Common myeloid progenitor, CD34-positive (primary cell): ENCODE measurements at regions not wholly inside any gene's neighbourhood (a gene's known extent, or its start where the extent isn't known, plus 50 kb on each side); places are given as distances from the start of the nearest gene placed in this dataset.
"Not testable (repeated sequence)": the region's sequence is repeated elsewhere in the genome, so short reads cannot be mapped to it uniquely, and the experiment has no call there.

Source experiments
- CTCF ChIA-PET: fragments of 350-600 bp; sonication (Branson Sonifier 250); formaldehyde crosslinking; loops from one replicate; lab custom pipeline; 2021; ENCODE audit warnings: antibody characterized with exemption; lab: Charles Lee
- POLR2A ChIA-PET: fragments of 350-600 bp; sonication (Branson Sonifier 250); formaldehyde crosslinking; loops from one replicate; lab custom pipeline; 2021; ENCODE audit warnings: antibody characterized with exemption; lab: Charles Lee
- DNase-seq, 3 donors: peaks; one replicate each; pipeline versions ENCODE4 v3.0.0 to v3.0.0-alpha.2; 2013
- H3K27ac ChIP-seq, 2 experiments: 1 replicate in 1 of 2; 2 replicates in 1 of 2; pipeline ENCODE4 v1.7.0; 2013; ENCODE audit warnings: inconsistent platforms in 2 of 2, low read length in 2 of 2, mild to moderate bottlenecking in 2 of 2, low read depth in 1 of 2, moderate library complexity in 1 of 2; ENCODE audit not compliant: severe bottlenecking in 2 of 2, insufficient read depth in 1 of 2, poor library complexity in 1 of 2
- H3K27me3 ChIP-seq, 5 experiments: replicated peaks in 2 of 5; 1 replicate in 3 of 5; 2 replicates in 2 of 5; pipeline versions ENCODE4 v1.6.1 to v1.7.0; 2013; ENCODE audit warnings: low read length in 4 of 5, mild to moderate bottlenecking in 2 of 5, moderate library complexity in 2 of 5, inconsistent platforms in 1 of 5; ENCODE audit not compliant: insufficient read depth in 5 of 5, control insufficient read depth in 4 of 5
- H3K36me3 ChIP-seq, 4 experiments: 1 replicate in 2 of 4; 2 replicates in 2 of 4; pipeline versions ENCODE4 v1.6.1 to v1.7.0; 2013; ENCODE audit warnings: low read length in 3 of 4, control low read depth in 1 of 4, mild to moderate bottlenecking in 1 of 4; ENCODE audit not compliant: control insufficient read depth in 4 of 4, insufficient read depth in 4 of 4
- H3K4me1 ChIP-seq, 4 experiments: 1 replicate in 3 of 4; 2 replicates in 1 of 4; pipeline versions ENCODE4 v1.6.1 to v1.7.1; 2013; ENCODE audit warnings: low read length in 3 of 4, mild to moderate bottlenecking in 3 of 4, control low read depth in 1 of 4, inconsistent platforms in 1 of 4, moderate library complexity in 1 of 4; ENCODE audit not compliant: control insufficient read depth in 4 of 4, insufficient read depth in 4 of 4; ENCODE audit errors: control extremely low read depth in 1 of 4
- H3K4me3 ChIP-seq, 7 experiments: 1 replicate in 4 of 7; 2 replicates in 3 of 7; pipeline versions ENCODE4 v1.5.1 to v1.7.0; 2013; ENCODE audit warnings: mild to moderate bottlenecking in 7 of 7, low read length in 6 of 7, moderate library complexity in 6 of 7, inconsistent platforms in 2 of 7, low read depth in 2 of 7, control low read depth in 1 of 7; ENCODE audit not compliant: insufficient read depth in 4 of 7, control insufficient read depth in 1 of 7; ENCODE audit errors: extremely low read depth in 1 of 7
- H3K9me3 ChIP-seq, 5 experiments: 1 replicate in 4 of 5; 2 replicates in 1 of 5; pipeline versions ENCODE4 v1.6.1 to v1.7.1; 2013; ENCODE audit warnings: low read length in 4 of 5, mild to moderate bottlenecking in 2 of 5, inconsistent platforms in 1 of 5, low read depth in 1 of 5, moderate library complexity in 1 of 5; ENCODE audit not compliant: control insufficient read depth in 4 of 5, insufficient read depth in 2 of 5; ENCODE audit errors: control extremely low read depth in 1 of 5
- WGBS: methylation state at CpG from one replicate; pipeline ENCODE4 v1.1.5; 2013; ENCODE audit not compliant: insufficient coverage; 5-methylcytosine and 5-hydroxymethylcytosine counted together

GRCh38 chr3:158026236-158026635, 80.0 kb downstream of the SHOX2 start:
- ChIA-PET CTCF (no interaction called here), POLR2A (no interaction called here)
- Histone ChIP-seq H3K4me1 (no peaks in the 10 kb centered on the region), H3K27ac (no peak overlapping the region), H3K36me3 (no peaks in the 10 kb centered on the region), H3K27me3 (no peaks in the 10 kb centered on the region), H3K4me3 (no peak overlapping the region), H3K9me3 (peaks cover 0 to 2% (median 0%) of the 10 kb centered on the region in 5 experiments)
- DNase-seq: no peak

GRCh38 chr3:158019897-158020296, 86.3 kb downstream of the SHOX2 start:
- CTCF ChIA-PET, H3K27me3 ChIP-seq, H3K4me3 ChIP-seq, POLR2A ChIA-PET, H3K4me1 ChIP-seq, H3K27ac ChIP-seq, H3K36me3 ChIP-seq, DNase-seq: not testable (repeated sequence)
- peaks cover 0 to 11% (median 2%) of the 10 kb centered on the region in 5 experiments for H3K9me3 ChIP-seq
- WGBS: 89% methylated on average over 5 of the region's 18 CpGs

GRCh38 chr3:158018462-158018861, 87.8 kb downstream of the SHOX2 start:
- H3K27me3 ChIP-seq: no peaks in the 10 kb centered on the region
- no peak overlapping the region for H3K27ac ChIP-seq
- WGBS: no CpG with 5 or more reads among the region's 1 CpG
- no peaks in the 10 kb centered on the region for H3K36me3 ChIP-seq
- H3K9me3 ChIP-seq: peaks cover 0 to 11% (median 2%) of the 10 kb centered on the region in 5 experiments
- H3K4me1 ChIP-seq: no peaks in the 10 kb centered on the region
- POLR2A ChIA-PET: no interaction called here
- CTCF ChIA-PET: no interaction called here
- no peak for DNase-seq
- no peak overlapping the region for H3K4me3 ChIP-seq

- Histone ChIP-seq H3K4me1 (no peaks in the 10 kb centered on the region), H3K36me3 (no peaks in the 10 kb centered on the region), H3K4me3 (no peak overlapping the region), H3K9me3 (peaks cover 0 to 5% (median 1%) of the 10 kb centered on the region in 5 experiments), H3K27ac (no peak overlapping the region), H3K27me3 (no peaks in the 10 kb centered on the region)
- no peak for DNase-seq
- CTCF ChIA-PET: no interaction called here
- POLR2A ChIA-PET: no interaction called here
Observed at GRCh38 chr3:158012901-158013300, 93.3 kb downstream of the SHOX2 start.

GRCh38 chr3:158005391-158006100, 100.7 kb downstream of the SHOX2 start:
- POLR2A ChIA-PET: no interaction called here
- Histone ChIP-seq H3K27ac (no peak overlapping the region), H3K27me3 (no peaks in the 10 kb centered on the region), H3K4me1 (no peaks in the 10 kb centered on the region), H3K36me3 (no peaks in the 10 kb centered on the region), H3K9me3 (peaks cover 0 to 3% (median 0%) of the 10 kb centered on the region in 5 experiments), H3K4me3 (no peak overlapping the region)
- CTCF ChIA-PET: no interaction called here
- WGBS: 74% methylated on average over 8 of the region's 10 CpGs
- no peak for DNase-seq

GRCh38 chr3:157999246-157999645, 107.0 kb downstream of the SHOX2 start:
- POLR2A ChIA-PET: no interaction called here
- Histone ChIP-seq H3K27ac (no peak overlapping the region), H3K9me3 (peaks cover 0 to 9% (median 4%) of the 10 kb centered on the region in 5 experiments), H3K4me1 (no peaks in the 10 kb centered on the region), H3K36me3 (no peaks in the 10 kb centered on the region), H3K4me3 (no peak overlapping the region), H3K27me3 (no peaks in the 10 kb centered on the region)
- DNase-seq: no peak
- CTCF ChIA-PET: no interaction called here
- WGBS: no CpG with 5 or more reads among the region's 5 CpGs

- H3K9me3 ChIP-seq: no peaks in the 10 kb centered on the region
- H3K36me3 ChIP-seq: no peaks in the 10 kb centered on the region
- no peak overlapping the region for H3K4me3 ChIP-seq
- no peak for DNase-seq
- 88% methylated on average over 1 of the region's 1 CpG for WGBS
- CTCF ChIA-PET: no interaction called here
- no peaks in the 10 kb centered on the region for H3K4me1 ChIP-seq
- H3K27ac ChIP-seq: no peak overlapping the region
- H3K27me3 ChIP-seq: peaks cover 0 to 1% (median 0%) of the 10 kb centered on the region in 5 experiments
- POLR2A ChIA-PET: no interaction called here
Observed at GRCh38 chr3:157982359-157982758, 123.9 kb downstream of the SHOX2 start.
